ENCODE measurements at regions not wholly inside any gene's neighbourhood (a gene's known extent, or its start where the extent isn't known, plus 50 kb on each side); places are given as distances from the start of the nearest gene placed in this dataset.

DNA sequence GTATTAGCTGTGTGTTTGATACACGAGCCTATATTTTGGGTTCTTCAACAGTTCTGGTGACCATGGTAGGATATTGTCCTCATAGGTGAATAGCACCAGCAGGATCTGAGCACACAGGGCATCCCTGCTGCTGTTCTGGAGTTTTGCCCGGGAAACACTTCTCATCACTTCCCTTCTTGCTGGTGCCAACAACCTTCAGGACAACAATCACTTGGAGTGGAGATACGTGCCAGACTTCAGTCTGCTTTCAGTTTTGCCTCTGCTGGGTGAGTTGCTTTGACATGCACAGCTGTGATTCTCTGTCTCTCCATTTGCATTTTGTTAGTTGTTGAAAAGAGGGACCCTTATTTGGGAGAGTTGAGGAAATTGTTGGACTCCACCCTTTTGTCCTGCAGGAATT is 1347.2 kb upstream of the DDX18 start:
- WGBS (ENCODE audit: insufficient coverage): 83% methylated on average over 3 of the region's 3 CpGs
- H3K9ac ChIP-seq (ENCODE audit: insufficient read depth, low read length, poor library complexity, severe bottlenecking): no peak overlapping the region
- no peak overlapping the region for H3K27ac Mint-ChIP-seq
- no peaks in the 10 kb centered on the region for H3K27me3 ChIP-seq (ENCODE audit: control insufficient read depth in 2 of 2, insufficient read depth in 2 of 2, low read length in 2 of 2)
- H3K4me1 ChIP-seq (ENCODE audit: control insufficient read depth in 1 of 2, insufficient read depth in 2 of 2, low read length in 2 of 2): no peaks in the 10 kb centered on the region
- no peak for TF ChIP-seq CTCF (IDR thresholded peaks at IDR 0.05)
- H3K27me3 Mint-ChIP-seq (ENCODE audit: low read depth in 3 of 3): peaks cover 0 to 2% (median 0%) of the 10 kb centered on the region in 3 donors
- H3K27ac ChIP-seq (ENCODE audit: low read depth in 1 of 2, low read length in 2 of 2): no peak overlapping the region
- no peak for DNase-seq
- H3K9me3 Mint-ChIP-seq: peaks cover 6 to 28% (median 11%) of the 10 kb centered on the region in 7 donors
- H3K4me3 ChIP-seq (replicated peaks in 1 of 3; ENCODE audit: low read depth in 2 of 3, low read length in 3 of 3): no peak overlapping the region
- H3K4me1 Mint-ChIP-seq: no peaks in the 10 kb centered on the region
- no peaks in the 10 kb centered on the region for H3K36me3 Mint-ChIP-seq
- H3K4me2 ChIP-seq (replicated peaks; ENCODE audit: extremely low read depth, low read length, poor library complexity, severe bottlenecking): no peak overlapping the region
- H3K79me2 ChIP-seq (ENCODE audit: insufficient read depth, low read length): no peaks in the 10 kb centered on the region
- H3K36me3 ChIP-seq (replicated peaks in 1 of 2; ENCODE audit: control insufficient read depth in 1 of 2, insufficient read depth in 2 of 2, low read length in 2 of 2): no peaks in the 10 kb centered on the region
- H4K20me1 ChIP-seq (ENCODE audit: insufficient read depth, low read length): no peaks in the 10 kb centered on the region
- no peak overlapping the region for H2AFZ ChIP-seq (ENCODE audit: insufficient read depth, low read depth, low read length, poor library complexity, severe bottlenecking)
- intact Hi-C loops (cut with micrococcal nuclease): no loop called here
- no peak overlapping the region for H3K4me3 Mint-ChIP-seq
- H3K9me3 ChIP-seq (replicated peaks in 1 of 2; ENCODE audit: control insufficient read depth in 1 of 2, insufficient read depth in 1 of 2, low read length in 2 of 2): peaks cover 20 to 25% of the 10 kb centered on the region in 2 donors

GRCh38 chr2:116477229-116477628 is 1337.3 kb upstream of the DDX18 start:
- WGBS (ENCODE audit: insufficient coverage): no CpG with 5 or more reads among the region's 3 CpGs

More at GRCh38 chr2:116477229-116477628, 1337.3 kb upstream of the DDX18 start:
- Mint-ChIP-seq H3K4me1 (no peaks in the 10 kb centered on the region), H3K27me3 (ENCODE audit: low read depth in 3 of 3) (no peaks in the 10 kb centered on the region), H3K4me3 (no peak overlapping the region), H3K36me3 (no peaks in the 10 kb centered on the region), H3K9me3 (peaks cover 0 to 8% (median 3%) of the 10 kb centered on the region in 7 donors), H3K27ac (no peak overlapping the region)
- Histone ChIP-seq H3K27me3 (ENCODE audit: control insufficient read depth in 2 of 2, insufficient read depth in 2 of 2, low read length in 2 of 2) (no peaks in the 10 kb centered on the region), H3K4me1 (ENCODE audit: control insufficient read depth in 1 of 2, insufficient read depth in 2 of 2, low read length in 2 of 2) (no peaks in the 10 kb centered on the region), H3K27ac (ENCODE audit: low read depth in 1 of 2, low read length in 2 of 2) (no peak overlapping the region), H3K79me2 (ENCODE audit: insufficient read depth, low read length) (no peaks in the 10 kb centered on the region), H3K4me2 (replicated peaks; ENCODE audit: extremely low read depth, low read length, poor library complexity, severe bottlenecking) (no peak overlapping the region), H3K9me3 (replicated peaks in 1 of 2; ENCODE audit: control insufficient read depth in 1 of 2, insufficient read depth in 1 of 2, low read length in 2 of 2) (peaks cover 13 to 14% of the 10 kb centered on the region in 2 donors), H3K4me3 (replicated peaks in 1 of 3; ENCODE audit: low read depth in 2 of 3, low read length in 3 of 3) (no peak overlapping the region), H3K9ac (ENCODE audit: insufficient read depth, low read length, poor library complexity, severe bottlenecking) (no peak overlapping the region), H2AFZ (ENCODE audit: insufficient read depth, low read depth, low read length, poor library complexity, severe bottlenecking) (no peak overlapping the region), H3K36me3 (replicated peaks in 1 of 2; ENCODE audit: control insufficient read depth in 1 of 2, insufficient read depth in 2 of 2, low read length in 2 of 2) (no peaks in the 10 kb centered on the region), H4K20me1 (ENCODE audit: insufficient read depth, low read length) (no peaks in the 10 kb centered on the region)
- DNase-seq: no peak
- intact Hi-C loops (cut with micrococcal nuclease): no loop called here
- TF ChIP-seq CTCF (IDR thresholded peaks at IDR 0.05): no peak
